ENCODE measurements at regions not wholly inside any gene's neighbourhood (a gene's known extent, or its start where the extent isn't known, plus 50 kb on each side); places are given as distances from the start of the nearest gene placed in this dataset.

DNA sequence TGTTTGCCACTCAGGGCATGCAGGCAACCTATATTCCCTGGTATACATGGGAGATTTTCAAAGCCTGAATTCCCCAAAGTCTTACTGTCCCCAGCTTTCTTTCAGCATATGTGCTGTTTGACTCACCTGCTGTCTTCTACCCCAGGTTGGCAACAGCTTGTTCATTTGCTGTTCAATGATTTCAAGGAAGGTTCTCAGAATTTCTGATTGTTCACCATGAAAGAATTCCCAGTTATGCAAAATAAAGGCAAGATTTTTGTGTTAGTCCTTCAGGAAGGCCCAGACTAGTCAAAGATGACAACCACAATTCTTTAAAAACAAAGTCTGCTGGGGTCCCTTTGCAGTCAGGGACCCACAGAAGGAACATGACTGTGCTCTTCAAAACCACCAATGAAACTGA is 1057.8 kb upstream of the CDH2 start:
- TF ChIP-seq, protein P1, sequence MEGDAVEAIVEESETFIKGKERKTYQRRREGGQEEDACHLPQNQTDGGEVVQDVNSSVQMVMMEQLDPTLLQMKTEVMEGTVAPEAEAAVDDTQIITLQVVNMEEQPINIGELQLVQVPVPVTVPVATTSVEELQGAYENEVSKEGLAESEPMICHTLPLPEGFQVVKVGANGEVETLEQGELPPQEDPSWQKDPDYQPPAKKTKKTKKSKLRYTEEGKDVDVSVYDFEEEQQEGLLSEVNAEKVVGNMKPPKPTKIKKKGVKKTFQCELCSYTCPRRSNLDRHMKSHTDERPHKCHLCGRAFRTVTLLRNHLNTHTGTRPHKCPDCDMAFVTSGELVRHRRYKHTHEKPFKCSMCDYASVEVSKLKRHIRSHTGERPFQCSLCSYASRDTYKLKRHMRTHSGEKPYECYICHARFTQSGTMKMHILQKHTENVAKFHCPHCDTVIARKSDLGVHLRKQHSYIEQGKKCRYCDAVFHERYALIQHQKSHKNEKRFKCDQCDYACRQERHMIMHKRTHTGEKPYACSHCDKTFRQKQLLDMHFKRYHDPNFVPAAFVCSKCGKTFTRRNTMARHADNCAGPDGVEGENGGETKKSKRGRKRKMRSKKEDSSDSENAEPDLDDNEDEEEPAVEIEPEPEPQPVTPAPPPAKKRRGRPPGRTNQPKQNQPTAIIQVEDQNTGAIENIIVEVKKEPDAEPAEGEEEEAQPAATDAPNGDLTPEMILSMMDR (CRISPR knock-in tag; IDR thresholded peaks at IDR 0.05), result no peak
- no peak for TF ChIP-seq KMT2B (CRISPR knock-in tag; IDR thresholded peaks at IDR 0.05)
- TF ChIP-seq FOXP1 (IDR thresholded peaks at IDR 0.05), result no peak
- TF ChIP-seq FOXP1 (CRISPR knock-in tag; IDR thresholded peaks at IDR 0.05), result no peak
- TF ChIP-seq ZNF629 (CRISPR knock-in tag; conservative IDR thresholded peaks at IDR 0.05), result no peak
- TF ChIP-seq HNRNPUL1 (IDR thresholded peaks at IDR 0.05; ENCODE audit: low read depth, low read length), result no peak
- TF ChIP-seq ZNF20 (CRISPR knock-in tag; IDR thresholded peaks at IDR 0.05), result no peak
- TF ChIP-seq, protein P2, sequence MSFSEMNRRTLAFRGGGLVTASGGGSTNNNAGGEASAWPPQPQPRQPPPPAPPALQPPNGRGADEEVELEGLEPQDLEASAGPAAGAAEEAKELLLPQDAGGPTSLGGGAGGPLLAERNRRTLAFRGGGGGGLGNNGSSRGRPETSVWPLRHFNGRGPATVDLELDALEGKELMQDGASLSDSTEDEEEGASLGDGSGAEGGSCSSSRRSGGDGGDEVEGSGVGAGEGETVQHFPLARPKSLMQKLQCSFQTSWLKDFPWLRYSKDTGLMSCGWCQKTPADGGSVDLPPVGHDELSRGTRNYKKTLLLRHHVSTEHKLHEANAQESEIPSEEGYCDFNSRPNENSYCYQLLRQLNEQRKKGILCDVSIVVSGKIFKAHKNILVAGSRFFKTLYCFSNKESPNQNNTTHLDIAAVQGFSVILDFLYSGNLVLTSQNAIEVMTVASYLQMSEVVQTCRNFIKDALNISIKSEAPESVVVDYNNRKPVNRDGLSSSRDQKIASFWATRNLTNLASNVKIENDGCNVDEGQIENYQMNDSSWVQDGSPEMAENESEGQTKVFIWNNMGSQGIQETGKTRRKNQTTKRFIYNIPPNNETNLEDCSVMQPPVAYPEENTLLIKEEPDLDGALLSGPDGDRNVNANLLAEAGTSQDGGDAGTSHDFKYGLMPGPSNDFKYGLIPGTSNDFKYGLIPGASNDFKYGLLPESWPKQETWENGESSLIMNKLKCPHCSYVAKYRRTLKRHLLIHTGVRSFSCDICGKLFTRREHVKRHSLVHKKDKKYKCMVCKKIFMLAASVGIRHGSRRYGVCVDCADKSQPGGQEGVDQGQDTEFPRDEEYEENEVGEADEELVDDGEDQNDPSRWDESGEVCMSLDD (CRISPR knock-in tag; IDR thresholded peaks at IDR 0.05; ENCODE audit: borderline replicate concordance), result no peak
- TF ChIP-seq, protein P3, sequence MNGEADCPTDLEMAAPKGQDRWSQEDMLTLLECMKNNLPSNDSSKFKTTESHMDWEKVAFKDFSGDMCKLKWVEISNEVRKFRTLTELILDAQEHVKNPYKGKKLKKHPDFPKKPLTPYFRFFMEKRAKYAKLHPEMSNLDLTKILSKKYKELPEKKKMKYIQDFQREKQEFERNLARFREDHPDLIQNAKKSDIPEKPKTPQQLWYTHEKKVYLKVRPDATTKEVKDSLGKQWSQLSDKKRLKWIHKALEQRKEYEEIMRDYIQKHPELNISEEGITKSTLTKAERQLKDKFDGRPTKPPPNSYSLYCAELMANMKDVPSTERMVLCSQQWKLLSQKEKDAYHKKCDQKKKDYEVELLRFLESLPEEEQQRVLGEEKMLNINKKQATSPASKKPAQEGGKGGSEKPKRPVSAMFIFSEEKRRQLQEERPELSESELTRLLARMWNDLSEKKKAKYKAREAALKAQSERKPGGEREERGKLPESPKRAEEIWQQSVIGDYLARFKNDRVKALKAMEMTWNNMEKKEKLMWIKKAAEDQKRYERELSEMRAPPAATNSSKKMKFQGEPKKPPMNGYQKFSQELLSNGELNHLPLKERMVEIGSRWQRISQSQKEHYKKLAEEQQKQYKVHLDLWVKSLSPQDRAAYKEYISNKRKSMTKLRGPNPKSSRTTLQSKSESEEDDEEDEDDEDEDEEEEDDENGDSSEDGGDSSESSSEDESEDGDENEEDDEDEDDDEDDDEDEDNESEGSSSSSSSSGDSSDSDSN (CRISPR knock-in tag; IDR thresholded peaks at IDR 0.05), result no peak
- TF ChIP-seq JDP2 (CRISPR knock-in tag; IDR thresholded peaks at IDR 0.05; ENCODE audit: borderline replicate concordance), result no peak
- TF ChIP-seq BRCA1 (CRISPR knock-in tag; IDR thresholded peaks at IDR 0.05), result no peak
